Hematopoietic multipotent progenitor cell (in vitro differentiated cells): ENCODE measurements at regions not wholly inside any gene's neighbourhood (a gene's known extent, or its start where the extent isn't known, plus 50 kb on each side); places are given as distances from the start of the nearest gene placed in this dataset.
"Not testable (repeated sequence)": the region's sequence is repeated elsewhere in the genome, so short reads cannot be mapped to it uniquely, and the experiment has no call there.

Source experiments
- DNase-seq, 3 donors: peaks; one replicate each; pipeline ENCODE4 v3.0.0-alpha.2; 2011 to 2015; ENCODE audit warnings: low read depth in 2 of 3, low spot score in 2 of 3

DNA sequence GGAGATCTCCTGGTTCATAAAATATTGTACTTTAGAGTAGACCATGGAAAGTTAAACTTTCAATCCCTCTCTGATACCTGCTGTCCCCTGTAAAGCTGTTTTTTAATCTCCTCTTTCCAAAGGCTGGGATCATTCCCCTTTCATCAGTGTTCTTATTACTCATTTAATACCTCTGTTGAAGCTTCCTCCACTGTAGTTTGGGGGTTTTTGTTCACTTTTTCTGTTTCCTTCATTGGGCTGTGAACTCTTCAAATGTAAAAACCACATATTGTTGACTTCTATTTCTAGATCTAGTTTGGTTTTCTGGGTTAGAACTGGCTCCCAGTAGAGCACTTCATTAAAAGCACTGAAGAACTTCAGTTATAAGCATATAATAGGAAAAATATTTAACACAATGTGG lies 598.1 kb downstream of the RNF144A start:
- no peak for DNase-seq

DNA sequence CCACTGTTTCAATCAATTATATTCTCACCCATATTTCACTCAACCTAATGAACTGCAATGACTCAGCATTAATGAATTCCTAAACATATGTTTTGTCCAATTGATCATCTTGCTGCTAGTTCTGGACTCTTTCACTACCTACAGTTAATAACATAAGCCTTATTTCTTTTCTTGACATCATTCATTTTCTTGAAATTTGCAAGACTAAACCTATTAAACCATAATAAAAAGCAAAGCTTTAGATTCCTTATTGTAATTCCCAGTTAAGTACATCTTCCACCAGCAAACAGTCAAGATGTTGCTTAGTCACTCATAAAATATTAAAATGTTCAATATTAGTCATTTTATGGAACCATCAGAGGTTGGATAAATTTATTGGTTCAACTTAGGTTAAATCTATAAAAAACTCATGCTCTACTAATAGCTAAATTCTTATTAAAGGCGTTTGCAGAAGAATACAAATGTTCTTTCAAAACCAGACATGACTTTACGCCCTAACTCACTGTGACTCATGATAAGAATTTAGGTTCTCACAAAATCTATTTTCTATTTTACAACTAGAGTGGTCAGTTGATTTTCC lies 599.4 kb downstream of the RNF144A start:
- DNase-seq: no peak

- DNase-seq: peak in 1 of 3 donors; percentile 4
Measured at GRCh38 chr2:7517088-7517487, 599.9 kb downstream of the RNF144A start.

GRCh38 chr2:7517851-7518250 lies 600.6 kb downstream of the RNF144A start:
- no peak for DNase-seq

GRCh38 chr2:7523481-7524120 lies 606.4 kb downstream of the RNF144A start:
- DNase-seq: no peak

GRCh38 chr2:7524195-7524594 lies 607.0 kb downstream of the RNF144A start:
- no peak for DNase-seq

DNA sequence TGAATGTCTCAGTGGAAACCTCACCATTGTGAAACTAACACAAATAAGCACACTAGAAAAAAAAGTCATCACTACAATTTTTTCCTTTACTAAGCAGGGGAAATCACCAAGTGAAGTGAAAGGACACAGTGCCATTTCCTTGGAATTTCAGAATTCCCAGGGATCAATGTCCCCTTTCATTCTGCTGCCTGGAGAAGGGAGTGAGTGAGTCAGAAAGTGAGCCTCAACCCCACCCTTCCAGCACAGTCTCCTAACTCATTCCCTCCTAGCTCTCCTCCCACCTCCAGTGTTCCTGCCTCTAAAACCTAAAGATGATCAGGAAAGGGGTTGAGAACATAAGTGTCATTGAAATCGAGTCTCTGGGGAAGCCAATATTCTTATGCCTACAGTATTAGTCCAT lies 608.5 kb downstream of the RNF144A start:
- DNase-seq: no peak

- no peak for DNase-seq
Measured at GRCh38 chr2:7527165-7527722, 610.0 kb downstream of the RNF144A start.

DNA sequence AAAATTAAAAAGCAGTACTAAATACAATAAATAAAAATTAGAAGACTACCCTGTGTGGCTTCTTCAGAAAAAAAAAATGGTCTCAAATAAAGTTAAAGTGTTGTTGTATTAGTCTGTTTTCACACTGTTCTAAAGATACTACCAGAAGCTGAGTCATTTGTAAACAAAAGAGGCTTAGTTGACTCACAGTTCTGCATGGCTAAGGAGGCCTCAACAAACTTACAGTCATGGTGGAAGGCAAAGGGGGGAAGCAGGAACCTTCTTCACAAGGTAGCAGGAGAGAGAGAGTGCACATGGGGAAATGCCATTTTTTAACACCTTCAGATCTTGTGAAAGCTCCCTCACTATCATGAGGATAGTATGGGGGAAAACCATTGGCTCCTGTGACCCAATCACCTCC lies 612.8 kb downstream of the RNF144A start:
- no peak for DNase-seq

GRCh38 chr2:7539077-7539476 lies 621.9 kb downstream of the RNF144A start:
- DNase-seq: no peak

DNA sequence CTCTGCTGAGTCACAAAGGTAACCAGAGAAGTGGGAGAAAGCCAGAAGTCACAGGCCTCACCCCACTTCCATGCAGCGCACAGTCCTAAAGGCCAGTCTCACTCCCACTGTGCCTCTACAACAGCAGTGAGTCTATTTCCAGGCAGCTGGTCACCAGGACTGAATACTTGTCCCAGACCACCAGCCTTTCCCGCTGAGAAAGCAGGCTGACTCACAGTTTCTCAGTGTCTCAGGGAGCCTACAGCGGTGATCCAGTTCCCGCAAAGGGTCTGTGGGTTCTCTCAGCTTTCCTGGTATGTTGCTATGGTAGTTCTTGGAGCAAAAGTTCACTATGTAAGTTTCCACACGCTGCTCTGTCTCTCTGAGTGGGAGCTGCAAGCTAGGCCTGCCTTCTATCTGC lies 622.5 kb downstream of the RNF144A start:
- DNase-seq: no peak

DNA sequence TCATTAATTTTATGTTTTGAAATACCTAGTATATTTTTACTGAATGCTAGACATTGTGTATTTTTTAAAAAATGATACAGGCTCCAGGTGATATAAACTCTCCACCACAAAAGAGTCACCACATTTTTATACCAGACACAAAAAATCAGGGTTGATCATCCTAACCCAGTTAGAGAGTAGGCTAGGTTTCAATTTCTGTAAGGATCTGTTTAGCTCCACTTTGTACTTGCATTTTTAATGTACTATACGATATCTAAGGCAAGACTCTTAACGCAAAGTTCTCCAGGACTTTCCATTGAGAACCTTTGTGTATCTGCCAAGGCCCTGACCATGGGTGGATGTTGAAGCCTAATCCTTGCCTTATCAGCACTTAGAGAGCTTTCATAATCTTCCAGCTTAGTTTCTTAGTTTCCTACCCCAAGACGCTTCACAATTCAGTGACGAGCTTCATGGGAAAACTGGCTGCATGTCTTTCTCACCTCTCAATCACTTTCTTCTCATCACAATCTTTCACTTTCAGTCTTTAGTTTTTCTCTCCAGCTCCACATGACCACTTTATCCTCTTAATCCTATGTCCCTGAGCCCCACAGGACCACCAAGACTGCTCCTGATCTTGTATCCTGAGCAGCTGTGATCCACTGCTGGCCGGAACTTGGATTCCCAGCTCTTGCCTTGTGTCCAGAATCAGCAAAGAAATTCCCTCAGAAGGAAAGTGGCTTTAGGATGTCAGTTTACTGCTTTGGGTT lies 635.8 kb downstream of the RNF144A start:
- DNase-seq: no peak

GRCh38 chr2:7555260-7555659 lies 638.0 kb downstream of the RNF144A start:
- no peak for DNase-seq

- no peak for DNase-seq
Measured at GRCh38 chr2:7557376-7557775, 640.2 kb downstream of the RNF144A start.

- DNase-seq: no peak
Measured at GRCh38 chr2:7559791-7560190, 642.6 kb downstream of the RNF144A start.

DNA sequence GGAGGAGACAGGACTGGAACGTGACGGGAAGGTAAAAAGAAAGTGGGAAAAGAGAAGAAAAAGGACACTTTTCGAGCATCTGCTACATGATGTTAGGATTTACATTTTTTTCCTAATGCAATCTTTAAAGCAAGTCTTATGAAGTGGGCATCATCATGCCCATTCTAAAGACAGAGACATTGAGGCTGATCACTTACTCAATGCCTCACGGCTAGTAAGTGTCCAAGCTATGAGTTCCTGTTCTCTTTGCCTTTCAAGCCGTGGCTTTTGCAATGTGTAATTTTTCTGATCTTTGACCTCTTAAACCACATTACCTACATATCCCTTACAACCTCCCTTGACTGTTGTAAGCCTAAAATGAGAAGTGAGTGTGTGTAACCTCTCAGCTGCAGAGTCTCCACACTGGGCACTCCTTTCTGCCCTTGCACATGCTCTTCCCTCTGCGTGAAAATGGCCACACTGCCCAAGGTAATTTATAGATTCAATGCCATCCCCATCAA lies 649.2 kb downstream of the RNF144A start:
- DNase-seq: no peak

- DNase-seq: not testable (repeated sequence)
Measured at GRCh38 chr2:7567116-7567515, 649.9 kb downstream of the RNF144A start.

- no peak for DNase-seq
Measured at GRCh38 chr2:7567646-7568045, 650.4 kb downstream of the RNF144A start.

GRCh38 chr2:7570247-7570646 lies 653.0 kb downstream of the RNF144A start:
- DNase-seq: no peak

- DNase-seq: no peak
Measured at GRCh38 chr2:7571701-7572100, 654.5 kb downstream of the RNF144A start.

DNA sequence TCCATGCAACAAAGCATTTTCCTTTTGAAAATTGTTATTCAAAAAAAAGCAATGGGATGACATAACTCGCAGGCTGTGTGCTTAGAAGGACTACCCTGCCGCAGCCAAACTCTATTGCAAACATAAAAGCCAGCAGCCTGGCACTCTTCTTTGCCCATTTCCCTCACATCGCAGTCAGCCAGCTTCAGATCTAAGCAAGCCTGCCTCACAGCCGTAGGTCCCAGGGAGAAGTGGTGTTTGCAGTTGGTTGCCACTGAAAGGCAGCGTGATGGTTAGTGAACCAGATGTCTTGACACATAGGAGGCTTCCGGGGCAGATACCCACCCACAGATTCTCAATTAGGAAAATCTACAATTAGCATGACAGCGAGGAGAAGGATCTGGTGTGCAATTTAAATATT lies 655.2 kb downstream of the RNF144A start:
- no peak for DNase-seq
